ENCODE measurements at regions not wholly inside any gene's neighbourhood (a gene's known extent, or its start where the extent isn't known, plus 50 kb on each side); places are given as distances from the start of the nearest gene placed in this dataset.

- no peak for DNase-seq
These were observed 83.0 kb upstream of the ADRA2C start for GRCh38 chr4:3683077-3683743.

GRCh38 chr4:3682236-3683076, 83.7 kb upstream of the ADRA2C start:
- DNase-seq = no peak

- no peak for DNase-seq
These were observed 85.0 kb upstream of the ADRA2C start for GRCh38 chr4:3681191-3681590.

GRCh38 chr4:3680656-3681055, 85.5 kb upstream of the ADRA2C start:
- no peak for DNase-seq

- DNase-seq = no peak
These were observed 86.3 kb upstream of the ADRA2C start for GRCh38 chr4:3679851-3680311.

- DNase-seq = no peak
These were observed 86.9 kb upstream of the ADRA2C start for GRCh38 chr4:3679071-3679825.

GRCh38 chr4:3677748-3678070, 88.5 kb upstream of the ADRA2C start:
- no peak for DNase-seq

- no peak for DNase-seq
These were observed 89.1 kb upstream of the ADRA2C start for GRCh38 chr4:3676907-3677747.

- DNase-seq = no peak
These were observed 90.0 kb upstream of the ADRA2C start for GRCh38 chr4:3676196-3676595.

GRCh38 chr4:3675251-3676115, 90.7 kb upstream of the ADRA2C start:
- DNase-seq = no peak

GRCh38 chr4:3674479-3674851, 91.7 kb upstream of the ADRA2C start:
- no peak for DNase-seq

GRCh38 chr4:3673716-3674478, 92.3 kb upstream of the ADRA2C start:
- DNase-seq = no peak

GRCh38 chr4:3673176-3673575, 93.0 kb upstream of the ADRA2C start:
- DNase-seq = no peak

GRCh38 chr4:3672465-3672831, 93.7 kb upstream of the ADRA2C start:
- no peak for DNase-seq

- DNase-seq = no peak
These were observed 94.4 kb upstream of the ADRA2C start for GRCh38 chr4:3671571-3672464.

- DNase-seq = no peak
These were observed 95.4 kb upstream of the ADRA2C start for GRCh38 chr4:3670521-3671519.

- no peak for DNase-seq
These were observed 96.6 kb upstream of the ADRA2C start for GRCh38 chr4:3669553-3669949.

- DNase-seq = no peak
These were observed 97.2 kb upstream of the ADRA2C start for GRCh38 chr4:3668825-3669552.

Measured in NCI-H1694 (cell line).